ENCODE measurements at regions not wholly inside any gene's neighbourhood (a gene's known extent, or its start where the extent isn't known, plus 50 kb on each side); places are given as distances from the start of the nearest gene placed in this dataset.

GRCh38 chr2:128690869-128691268, 372.2 kb upstream of the HS6ST1 start:
- no peak for TF ChIP-seq CTCF (IDR thresholded peaks at IDR 0.05)
- TF ChIP-seq POLR2A (IDR thresholded peaks at IDR 0.05), result no peak
- no peak for TF ChIP-seq EP300 (IDR thresholded peaks at IDR 0.05)
